ENCODE measurements at regions not wholly inside any gene's neighbourhood (a gene's known extent, or its start where the extent isn't known, plus 50 kb on each side); places are given as distances from the start of the nearest gene placed in this dataset.

DNA sequence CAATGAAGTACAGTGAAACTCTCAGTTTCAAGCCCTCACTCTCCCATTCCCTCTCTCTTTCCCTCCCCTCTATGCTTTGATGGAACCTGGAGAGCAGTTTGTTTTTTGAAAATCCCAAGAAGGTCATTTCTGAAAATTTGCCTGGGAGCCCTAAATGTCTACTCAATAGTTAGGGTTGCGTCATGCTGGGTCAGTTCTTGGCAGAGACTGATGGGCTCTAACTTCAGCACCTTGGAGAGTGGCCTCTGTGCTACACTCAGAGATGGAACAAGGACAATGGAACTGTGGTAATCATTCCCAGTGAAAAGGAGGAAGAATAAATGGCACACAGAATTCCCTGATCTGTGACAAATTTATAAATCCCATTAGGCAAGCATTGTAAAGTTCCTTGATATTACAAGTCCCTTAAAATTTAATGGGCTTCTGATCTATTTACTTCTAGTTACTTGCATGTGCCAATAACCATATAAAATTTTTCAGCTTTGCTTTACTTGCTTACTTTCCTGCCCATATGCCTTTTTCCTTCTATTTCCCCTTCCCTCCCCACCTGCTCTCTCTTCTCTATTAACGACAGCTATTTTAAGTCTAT, 182.9 kb upstream of the KCND3 start:
- ATAC-seq (ENCODE audit: low read depth in 2 of 2) = no peak
- Mint-ChIP-seq H3K27me3 (peaks cover 9 to 18% (median 10%) of the 10 kb centered on the region in 3 donors), H3K36me3 (no peaks in the 10 kb centered on the region), H3K4me3 (no peak overlapping the region), H3K4me1 (no peaks in the 10 kb centered on the region), H3K27ac (peak overlapping the region in 1 of 6 donors; percentile 38), H3K9me3 (peaks cover 0 to 4% (median 2%) of the 10 kb centered on the region in 7 donors)
- DNase-seq = no peak

DNA sequence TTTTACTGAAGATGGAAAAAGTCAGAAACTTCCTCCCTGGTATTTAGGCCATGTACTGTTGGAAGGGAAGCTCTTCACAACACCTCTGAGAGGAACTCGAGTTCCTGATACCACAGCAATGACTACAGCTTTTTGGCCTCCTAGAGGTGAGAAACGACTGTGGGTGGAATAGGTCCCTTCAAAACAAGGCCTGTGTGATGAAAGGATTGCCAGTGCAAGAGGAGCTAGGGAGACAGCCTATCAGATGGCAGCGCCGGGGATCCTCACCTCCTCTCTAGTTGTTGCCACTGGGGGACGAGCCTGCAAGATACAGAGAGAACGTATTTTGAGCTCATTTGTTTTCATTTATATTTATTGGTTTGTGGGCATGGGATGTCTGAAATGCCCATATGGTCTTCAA, 187.8 kb upstream of the KCND3 start:
- Mint-ChIP-seq H3K27ac (no peak overlapping the region), H3K4me3 (no peak overlapping the region), H3K36me3 (no peaks in the 10 kb centered on the region), H3K9me3 (peaks cover 0 to 2% (median 0%) of the 10 kb centered on the region in 7 donors), H3K27me3 (peaks cover 0 to 8% (median 2%) of the 10 kb centered on the region in 3 donors), H3K4me1 (no peaks in the 10 kb centered on the region)
- no peak for DNase-seq
- no peak for ATAC-seq (ENCODE audit: low read depth in 2 of 2)

DNA sequence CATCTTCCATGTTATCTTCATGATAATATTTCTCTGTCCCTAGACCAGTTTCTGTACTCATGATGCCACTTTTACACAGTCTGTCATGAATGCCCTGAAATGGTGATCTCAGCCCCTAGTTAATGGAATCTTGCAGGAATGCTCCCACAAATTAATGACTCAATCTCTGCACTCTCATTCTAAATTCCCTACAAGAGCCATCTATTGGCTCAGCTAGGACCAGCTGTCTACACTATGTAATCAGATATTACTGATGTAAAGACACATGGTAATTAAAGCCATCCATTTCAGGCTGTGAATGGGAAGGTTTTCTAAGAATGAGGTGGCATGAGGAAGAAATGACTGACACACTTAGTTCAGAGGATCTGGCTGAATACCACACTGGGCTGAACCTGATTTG, 199.1 kb upstream of the KCND3 start:
- DNase-seq (no peak), ATAC-seq (ENCODE audit: low read depth in 2 of 2) (no peak)
- H3K4me1 Mint-ChIP-seq = no peaks in the 10 kb centered on the region
- peaks cover 4 to 21% (median 6%) of the 10 kb centered on the region in 3 donors for H3K27me3 Mint-ChIP-seq
- H3K27ac Mint-ChIP-seq = no peak overlapping the region
- H3K4me3 Mint-ChIP-seq = no peak overlapping the region
- peaks cover 0 to 8% of the 10 kb centered on the region in 2 donors for H3K36me3 Mint-ChIP-seq
- peaks cover 0 to 14% (median 6%) of the 10 kb centered on the region in 7 donors for H3K9me3 Mint-ChIP-seq

DNA sequence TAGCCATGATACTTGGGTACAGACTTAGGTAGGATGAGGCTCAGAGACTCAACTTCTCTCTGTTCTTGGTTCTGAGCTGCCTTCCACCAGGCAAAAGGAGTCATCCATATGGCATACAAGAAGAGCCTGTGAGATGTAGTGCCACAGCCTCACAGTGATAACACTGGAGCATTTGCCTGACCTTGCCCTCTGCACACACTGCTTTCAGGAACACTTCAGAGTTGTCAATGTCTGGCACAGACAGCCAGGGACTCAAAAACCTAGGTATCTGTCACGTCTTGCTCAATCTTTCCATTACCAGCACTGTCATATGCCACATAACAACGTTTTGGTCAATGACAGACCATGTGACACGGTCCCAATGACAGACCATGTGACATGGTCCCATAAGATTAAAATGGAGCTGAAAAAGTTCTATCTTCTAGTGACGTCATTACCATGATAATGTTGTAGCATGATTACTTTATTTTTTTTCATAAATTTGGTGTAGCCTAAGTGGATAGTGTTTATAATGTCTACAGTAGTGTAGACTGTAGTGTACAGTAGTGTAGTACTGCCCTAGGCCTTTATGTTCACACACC, 199.9 kb upstream of the CTTNBP2NL start:
- no peak overlapping the region for H3K4me3 Mint-ChIP-seq
- no peaks in the 10 kb centered on the region for H3K4me1 Mint-ChIP-seq
- peaks cover 0 to 11% (median 5%) of the 10 kb centered on the region in 3 donors for H3K27me3 Mint-ChIP-seq
- no peak for ATAC-seq (ENCODE audit: low read depth in 2 of 2)
- H3K27ac Mint-ChIP-seq = no peak overlapping the region
- H3K36me3 Mint-ChIP-seq = peaks cover 0 to 8% of the 10 kb centered on the region in 2 donors
- H3K9me3 Mint-ChIP-seq = peaks cover 0 to 31% (median 12%) of the 10 kb centered on the region in 7 donors
- DNase-seq = no peak

DNA sequence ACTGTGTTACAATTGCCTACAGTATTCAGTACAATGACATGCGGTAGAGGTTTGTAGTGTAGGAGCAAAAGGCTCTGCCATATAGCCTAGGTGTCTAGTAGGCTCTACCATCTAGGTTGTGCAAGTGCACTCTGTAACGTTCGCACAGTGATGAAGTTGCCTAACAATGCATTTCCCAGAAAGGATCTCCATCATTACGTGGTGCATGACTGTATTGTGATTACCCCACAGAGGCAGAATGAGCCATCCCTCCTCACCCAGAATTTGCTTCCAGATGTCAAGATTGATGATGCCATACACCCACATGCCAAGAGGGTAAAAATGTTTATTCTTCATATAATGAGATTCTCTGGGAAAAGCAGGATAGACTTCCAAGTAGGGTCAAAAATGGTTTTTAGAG, 199.3 kb upstream of the CTTNBP2NL start:
- no peak for DNase-seq
- peaks cover 0 to 11% (median 5%) of the 10 kb centered on the region in 3 donors for H3K27me3 Mint-ChIP-seq
- ATAC-seq (ENCODE audit: low read depth in 2 of 2) = no peak
- no peaks in the 10 kb centered on the region for H3K4me1 Mint-ChIP-seq
- H3K27ac Mint-ChIP-seq = no peak overlapping the region
- peaks cover 0 to 8% of the 10 kb centered on the region in 2 donors for H3K36me3 Mint-ChIP-seq
- no peak overlapping the region for H3K4me3 Mint-ChIP-seq
- peaks cover under 1 to 31% (median 12%) of the 10 kb centered on the region in 7 donors for H3K9me3 Mint-ChIP-seq

DNA sequence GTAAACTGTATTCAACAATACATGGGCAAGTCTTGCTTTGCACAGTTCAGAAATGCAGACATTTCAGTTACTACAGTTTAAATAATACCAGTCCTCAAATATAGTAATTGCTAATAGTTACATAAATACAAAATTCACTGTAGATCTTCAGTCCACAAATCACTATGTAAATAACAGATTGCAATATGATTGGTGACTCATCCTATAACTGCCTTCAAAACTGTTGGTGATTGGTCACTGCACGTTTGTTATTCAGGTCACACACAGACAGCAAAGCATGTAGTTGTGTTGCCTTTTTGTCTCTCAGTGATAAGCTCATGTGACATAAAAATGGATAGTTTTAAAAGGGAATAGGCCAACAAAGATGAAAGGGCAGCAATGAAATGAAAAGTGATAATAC, 186.5 kb upstream of the CTTNBP2NL start:
- no peaks in the 10 kb centered on the region for H3K4me1 Mint-ChIP-seq
- DNase-seq (no peak), ATAC-seq (ENCODE audit: low read depth in 2 of 2) (no peak)
- peaks cover 0 to 14% (median 7%) of the 10 kb centered on the region in 7 donors for H3K9me3 Mint-ChIP-seq
- H3K27me3 Mint-ChIP-seq = peaks cover 11 to 35% (median 27%) of the 10 kb centered on the region in 3 donors
- H3K4me3 Mint-ChIP-seq = no peak overlapping the region
- no peaks in the 10 kb centered on the region for H3K36me3 Mint-ChIP-seq
- no peak overlapping the region for H3K27ac Mint-ChIP-seq

DNA sequence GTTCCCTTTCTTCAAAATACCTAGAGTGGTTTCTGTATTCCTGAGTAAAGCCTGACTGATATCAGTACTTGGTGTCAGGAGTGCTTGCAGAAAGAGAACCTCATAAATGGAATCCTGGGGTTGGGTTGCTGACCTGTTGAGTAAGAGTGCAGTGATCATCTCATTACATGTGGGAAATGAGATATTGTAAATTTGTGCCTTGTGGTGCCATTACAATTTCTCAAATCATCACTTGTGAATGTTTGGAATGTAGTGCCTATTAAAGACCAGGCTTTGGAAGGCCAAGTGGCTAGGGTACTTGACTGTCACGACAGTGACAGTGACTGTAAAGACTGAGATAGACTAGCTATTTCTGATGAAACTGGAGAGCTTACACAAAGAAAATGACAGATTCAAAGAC, 176.7 kb upstream of the CTTNBP2NL start:
- Mint-ChIP-seq H3K27ac (no peak overlapping the region), H3K9me3 (peaks cover 3 to 22% (median 14%) of the 10 kb centered on the region in 7 donors), H3K36me3 (no peaks in the 10 kb centered on the region), H3K27me3 (peaks cover 14 to 22% (median 20%) of the 10 kb centered on the region in 3 donors), H3K4me1 (no peaks in the 10 kb centered on the region), H3K4me3 (no peak overlapping the region)
- ATAC-seq (ENCODE audit: low read depth in 2 of 2) = no peak
- no peak for DNase-seq

DNA sequence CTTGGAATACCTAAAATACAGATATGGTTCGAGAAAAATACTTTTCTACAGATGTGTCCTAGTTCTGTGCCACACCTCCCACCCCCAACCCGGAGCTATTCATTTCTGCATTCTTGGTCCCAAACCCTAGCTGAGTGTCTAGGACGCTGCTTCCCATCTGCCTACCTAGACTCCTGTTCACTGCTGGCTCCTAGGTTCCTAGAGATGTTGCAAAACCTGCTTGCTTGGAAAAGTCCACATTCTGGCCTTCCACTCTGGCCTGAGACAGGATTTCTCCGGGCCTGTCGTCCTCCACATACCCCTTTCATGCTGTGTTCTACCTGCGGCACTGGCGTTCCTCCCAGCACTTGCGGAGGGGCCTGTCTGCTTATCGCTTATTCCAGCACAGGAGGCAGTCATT, 165.8 kb upstream of the CTTNBP2NL start:
- Mint-ChIP-seq H3K36me3 (no peaks in the 10 kb centered on the region), H3K9me3 (peaks cover 8 to 33% (median 17%) of the 10 kb centered on the region in 7 donors), H3K4me3 (no peak overlapping the region), H3K27me3 (peaks cover 7 to 12% (median 8%) of the 10 kb centered on the region in 3 donors), H3K27ac (no peak overlapping the region), H3K4me1 (no peaks in the 10 kb centered on the region)
- ATAC-seq (ENCODE audit: low read depth in 2 of 2) (no peak), DNase-seq (no peak)

DNA sequence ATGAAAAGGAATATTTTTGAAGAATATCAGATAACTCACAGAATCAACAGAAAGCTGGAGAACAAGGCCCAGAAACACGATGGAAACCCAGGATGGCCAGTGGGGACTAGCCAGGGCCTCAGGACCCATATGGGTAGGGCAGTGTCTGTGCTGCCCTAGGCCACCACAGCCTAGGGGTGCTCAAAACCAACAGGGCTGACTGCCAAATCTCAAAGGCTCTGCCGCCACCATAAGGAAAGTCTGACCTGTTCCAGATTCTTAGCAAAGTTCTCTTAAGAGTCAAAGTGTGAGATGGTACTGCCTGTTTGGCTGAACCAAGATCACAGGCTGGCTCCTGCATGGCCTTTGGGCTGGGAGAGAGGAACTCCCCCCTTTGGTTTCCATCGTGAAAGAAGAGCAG, 164.7 kb upstream of the CTTNBP2NL start:
- DNase-seq = no peak
- H3K36me3 Mint-ChIP-seq = no peaks in the 10 kb centered on the region
- peaks cover 12 to 15% (median 13%) of the 10 kb centered on the region in 3 donors for H3K27me3 Mint-ChIP-seq
- H3K4me3 Mint-ChIP-seq = no peak overlapping the region
- ATAC-seq (ENCODE audit: low read depth in 2 of 2) = no peak
- H3K27ac Mint-ChIP-seq = peak overlapping the region in 1 of 6 donors; percentile 37
- H3K9me3 Mint-ChIP-seq = peaks cover 11 to 33% (median 17%) of the 10 kb centered on the region in 7 donors
- no peaks in the 10 kb centered on the region for H3K4me1 Mint-ChIP-seq

DNA sequence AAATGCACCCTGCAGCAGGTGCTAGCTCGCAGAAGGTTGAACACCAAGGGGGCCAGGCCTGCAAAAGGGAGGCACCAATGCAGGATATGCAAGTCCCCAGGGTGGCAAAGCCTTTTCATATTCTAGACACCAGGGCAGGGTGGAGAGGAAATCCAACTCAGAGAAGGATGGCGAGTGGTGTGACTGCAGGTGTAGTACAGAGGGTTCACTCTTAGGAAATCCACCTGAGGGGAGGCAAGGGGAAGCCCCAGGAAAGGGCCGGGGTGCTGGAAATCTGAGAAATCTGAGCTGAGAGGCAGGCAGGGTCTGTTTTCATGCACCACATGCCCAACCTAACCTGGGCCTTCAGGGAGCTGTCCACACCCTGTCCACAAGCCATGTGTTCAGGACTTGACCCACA, 163.2 kb upstream of the CTTNBP2NL start:
- DNase-seq (no peak), ATAC-seq (ENCODE audit: low read depth in 2 of 2) (no peak)
- Mint-ChIP-seq H3K36me3 (no peaks in the 10 kb centered on the region), H3K9me3 (peaks cover 8 to 27% (median 15%) of the 10 kb centered on the region in 7 donors), H3K4me3 (no peak overlapping the region), H3K27me3 (peaks cover 13 to 15% (median 15%) of the 10 kb centered on the region in 3 donors), H3K27ac (no peak overlapping the region), H3K4me1 (no peaks in the 10 kb centered on the region)

DNA sequence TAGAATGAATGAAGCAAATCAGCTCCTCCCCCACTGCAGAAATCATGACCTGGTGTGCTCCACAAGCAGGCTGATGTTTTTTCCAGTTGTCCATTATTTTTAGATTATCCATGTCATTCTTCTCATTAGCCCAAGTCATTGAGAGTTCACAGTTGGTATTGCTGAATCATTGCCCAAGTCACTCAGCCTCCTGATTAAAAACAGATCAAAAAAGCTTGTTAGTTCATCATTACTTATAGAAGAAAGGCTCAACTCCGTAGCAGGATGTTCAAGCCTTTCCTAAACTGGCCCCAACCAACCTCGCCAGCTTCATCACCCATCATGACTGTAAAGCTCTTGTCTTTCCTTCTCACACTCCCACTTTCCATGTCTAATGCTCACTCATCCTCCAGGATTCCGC, 161.3 kb upstream of the CTTNBP2NL start:
- H3K4me1 Mint-ChIP-seq = no peaks in the 10 kb centered on the region
- H3K27me3 Mint-ChIP-seq = peaks cover 18 to 30% (median 19%) of the 10 kb centered on the region in 3 donors
- H3K9me3 Mint-ChIP-seq = peaks cover 0 to 9% (median 5%) of the 10 kb centered on the region in 7 donors
- no peak overlapping the region for H3K4me3 Mint-ChIP-seq
- no peaks in the 10 kb centered on the region for H3K36me3 Mint-ChIP-seq
- no peak overlapping the region for H3K27ac Mint-ChIP-seq
- DNase-seq = no peak
- ATAC-seq (ENCODE audit: low read depth in 2 of 2) = no peak

DNA sequence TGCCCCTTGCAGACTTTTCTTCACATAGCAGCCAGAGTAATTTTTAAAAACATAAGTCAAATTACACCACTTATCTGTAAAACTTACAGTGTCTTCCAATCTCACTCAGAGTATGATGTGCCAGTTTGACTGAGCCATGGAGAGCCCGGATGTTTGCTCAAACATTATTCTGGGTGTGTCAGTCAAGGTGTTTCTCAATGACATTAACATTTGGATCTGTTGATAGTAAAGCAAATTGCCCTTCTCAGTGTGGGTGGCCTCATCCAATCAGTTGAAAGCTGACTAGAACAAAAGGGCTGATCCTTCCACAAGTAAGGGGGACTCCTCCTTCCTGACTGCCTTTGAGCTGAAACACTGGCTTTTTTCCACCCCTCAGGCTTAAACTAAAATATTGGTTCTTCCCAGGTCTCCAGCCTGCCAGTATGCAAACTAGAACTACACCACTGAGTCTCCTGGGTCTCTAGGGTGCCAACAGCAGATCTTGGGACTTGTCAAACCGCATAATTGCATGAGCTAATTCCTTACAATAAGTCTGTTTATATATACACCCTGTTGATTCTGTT, 157.9 kb upstream of the CTTNBP2NL start:
- ATAC-seq (ENCODE audit: low read depth in 2 of 2) = no peak
- DNase-seq = no peak
- Mint-ChIP-seq H3K27ac (no peak overlapping the region), H3K36me3 (no peaks in the 10 kb centered on the region), H3K4me1 (no peaks in the 10 kb centered on the region), H3K9me3 (peaks cover 0 to 5% (median 2%) of the 10 kb centered on the region in 7 donors), H3K4me3 (no peak overlapping the region), H3K27me3 (peaks cover 22 to 36% (median 26%) of the 10 kb centered on the region in 3 donors)

DNA sequence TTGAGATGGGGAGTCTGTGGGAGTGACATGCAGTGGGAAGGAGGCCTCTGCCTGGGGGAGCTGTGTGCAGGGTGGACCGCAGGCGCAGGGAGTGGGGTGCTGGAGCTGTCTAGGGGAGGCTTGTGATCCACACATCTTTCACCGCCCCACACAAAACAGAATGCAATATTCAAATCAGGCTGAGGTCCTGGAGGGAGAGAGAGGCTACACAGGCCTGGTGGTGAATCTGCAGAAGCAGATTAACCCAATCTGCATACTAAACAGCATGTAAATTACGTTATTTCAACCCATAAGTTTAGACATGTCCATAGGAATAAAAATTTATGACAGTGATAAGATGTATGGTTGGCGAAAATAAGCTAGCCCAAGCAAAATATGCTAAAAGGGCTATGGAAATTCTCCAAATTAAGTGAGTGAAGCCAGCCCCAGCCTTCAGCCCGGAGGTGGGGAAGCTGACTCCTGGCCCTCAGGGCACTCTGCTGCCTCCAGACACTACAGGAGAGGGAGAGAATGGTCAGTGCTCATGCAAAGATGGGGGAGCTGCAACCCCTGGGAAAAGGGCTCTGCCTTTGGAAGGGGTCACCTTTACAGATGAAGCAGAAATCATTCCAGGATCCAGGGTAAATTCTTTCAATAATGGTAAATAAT, 156.2 kb upstream of the CTTNBP2NL start:
- DNase-seq (no peak), ATAC-seq (ENCODE audit: low read depth in 2 of 2) (no peak)
- no peaks in the 10 kb centered on the region for H3K4me1 Mint-ChIP-seq
- no peak overlapping the region for H3K27ac Mint-ChIP-seq
- peaks cover 19 to 36% (median 30%) of the 10 kb centered on the region in 3 donors for H3K27me3 Mint-ChIP-seq
- H3K9me3 Mint-ChIP-seq = peaks cover 0 to 5% (median 0%) of the 10 kb centered on the region in 7 donors
- no peak overlapping the region for H3K4me3 Mint-ChIP-seq
- no peaks in the 10 kb centered on the region for H3K36me3 Mint-ChIP-seq

DNA sequence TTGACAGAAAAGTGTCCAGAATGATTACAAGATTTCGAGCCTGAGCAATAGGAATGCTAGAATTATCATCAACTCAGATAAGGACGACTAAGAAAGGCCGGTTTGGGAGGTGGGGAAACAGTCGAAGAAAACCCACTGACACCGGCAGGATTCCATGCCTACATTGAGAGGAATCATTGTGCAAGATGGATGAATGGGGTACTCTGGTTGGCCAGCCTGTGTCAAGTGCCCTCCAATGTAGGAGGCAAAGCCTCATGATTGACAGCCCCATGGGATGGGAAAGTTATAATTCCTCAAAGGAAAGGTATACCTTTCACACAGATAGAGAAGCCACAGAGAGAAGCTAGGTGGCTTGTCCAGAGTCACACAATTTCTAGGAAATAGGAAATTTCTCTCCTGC, 153.5 kb upstream of the CTTNBP2NL start:
- no peak overlapping the region for H3K27ac Mint-ChIP-seq
- H3K9me3 Mint-ChIP-seq = peaks cover 0 to 3% (median 0%) of the 10 kb centered on the region in 7 donors
- ATAC-seq (ENCODE audit: low read depth in 2 of 2) (no peak), DNase-seq (no peak)
- peaks cover 9 to 31% (median 27%) of the 10 kb centered on the region in 3 donors for H3K27me3 Mint-ChIP-seq
- no peaks in the 10 kb centered on the region for H3K4me1 Mint-ChIP-seq
- H3K36me3 Mint-ChIP-seq = no peaks in the 10 kb centered on the region
- H3K4me3 Mint-ChIP-seq = no peak overlapping the region
